ENCODE measurements at regions not wholly inside any gene's neighbourhood (a gene's known extent, or its start where the extent isn't known, plus 50 kb on each side); places are given as distances from the start of the nearest gene placed in this dataset.
A peak's percentile ranks its signal among the peaks of the same experiment; 100 is the strongest.

DNA sequence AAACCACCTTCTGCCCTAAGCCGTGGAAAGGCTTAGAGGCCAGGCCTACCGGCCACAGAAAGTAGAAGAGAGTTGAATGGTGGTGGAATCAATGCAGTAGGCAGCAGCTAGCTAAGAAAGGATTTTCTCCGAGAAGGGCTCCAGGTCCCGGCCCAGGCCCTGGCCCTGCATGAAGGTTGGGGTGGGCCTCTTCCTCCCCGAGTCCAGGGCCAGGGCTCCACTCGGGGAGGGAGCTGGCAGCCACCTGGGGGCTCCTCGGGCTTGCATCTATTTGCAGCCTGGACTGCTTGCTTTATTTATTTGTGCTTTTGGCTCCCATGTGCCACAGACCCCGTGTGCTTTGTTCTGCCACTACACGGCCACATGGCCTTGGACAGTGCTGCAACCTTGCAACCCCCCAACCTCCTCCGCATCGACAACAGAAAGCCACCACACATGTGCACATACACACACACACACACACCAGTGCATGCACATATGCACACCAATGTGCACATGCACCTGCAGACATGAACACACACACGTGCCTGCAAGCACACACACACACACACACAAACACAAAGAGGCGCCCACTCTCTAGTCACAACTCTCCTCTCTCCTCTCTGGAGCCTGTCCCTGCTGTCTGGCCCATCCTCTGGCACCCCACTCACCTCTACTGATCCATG, 96.4 kb upstream of the TNRC6C start:
- DNase-seq: no peak
- H3K4me3 ChIP-seq: no peak overlapping the region
- H3K9me3 ChIP-seq: no peaks in the 10 kb centered on the region
- no peaks in the 10 kb centered on the region for H3K27me3 ChIP-seq
- no peak overlapping the region for H3K27ac ChIP-seq
- intact Hi-C loops (cut with DNase I): no loop called here
- 67 to 79% (median 75%) methylated on average over 13 of the region's 13 CpGs for WGBS, 3 donors
- H3K36me3 ChIP-seq: no peaks in the 10 kb centered on the region
- no peak for TF ChIP-seq EP300 (IDR thresholded peaks at IDR 0.05)
- TF ChIP-seq POLR2A (IDR thresholded peaks at IDR 0.05): no peak
- TF ChIP-seq, protein P1, sequence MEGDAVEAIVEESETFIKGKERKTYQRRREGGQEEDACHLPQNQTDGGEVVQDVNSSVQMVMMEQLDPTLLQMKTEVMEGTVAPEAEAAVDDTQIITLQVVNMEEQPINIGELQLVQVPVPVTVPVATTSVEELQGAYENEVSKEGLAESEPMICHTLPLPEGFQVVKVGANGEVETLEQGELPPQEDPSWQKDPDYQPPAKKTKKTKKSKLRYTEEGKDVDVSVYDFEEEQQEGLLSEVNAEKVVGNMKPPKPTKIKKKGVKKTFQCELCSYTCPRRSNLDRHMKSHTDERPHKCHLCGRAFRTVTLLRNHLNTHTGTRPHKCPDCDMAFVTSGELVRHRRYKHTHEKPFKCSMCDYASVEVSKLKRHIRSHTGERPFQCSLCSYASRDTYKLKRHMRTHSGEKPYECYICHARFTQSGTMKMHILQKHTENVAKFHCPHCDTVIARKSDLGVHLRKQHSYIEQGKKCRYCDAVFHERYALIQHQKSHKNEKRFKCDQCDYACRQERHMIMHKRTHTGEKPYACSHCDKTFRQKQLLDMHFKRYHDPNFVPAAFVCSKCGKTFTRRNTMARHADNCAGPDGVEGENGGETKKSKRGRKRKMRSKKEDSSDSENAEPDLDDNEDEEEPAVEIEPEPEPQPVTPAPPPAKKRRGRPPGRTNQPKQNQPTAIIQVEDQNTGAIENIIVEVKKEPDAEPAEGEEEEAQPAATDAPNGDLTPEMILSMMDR (IDR thresholded peaks at IDR 0.05): no peak
- peaks cover 6% of the 10 kb centered on the region for H3K4me1 ChIP-seq (ENCODE audit: insufficient read depth)

DNA sequence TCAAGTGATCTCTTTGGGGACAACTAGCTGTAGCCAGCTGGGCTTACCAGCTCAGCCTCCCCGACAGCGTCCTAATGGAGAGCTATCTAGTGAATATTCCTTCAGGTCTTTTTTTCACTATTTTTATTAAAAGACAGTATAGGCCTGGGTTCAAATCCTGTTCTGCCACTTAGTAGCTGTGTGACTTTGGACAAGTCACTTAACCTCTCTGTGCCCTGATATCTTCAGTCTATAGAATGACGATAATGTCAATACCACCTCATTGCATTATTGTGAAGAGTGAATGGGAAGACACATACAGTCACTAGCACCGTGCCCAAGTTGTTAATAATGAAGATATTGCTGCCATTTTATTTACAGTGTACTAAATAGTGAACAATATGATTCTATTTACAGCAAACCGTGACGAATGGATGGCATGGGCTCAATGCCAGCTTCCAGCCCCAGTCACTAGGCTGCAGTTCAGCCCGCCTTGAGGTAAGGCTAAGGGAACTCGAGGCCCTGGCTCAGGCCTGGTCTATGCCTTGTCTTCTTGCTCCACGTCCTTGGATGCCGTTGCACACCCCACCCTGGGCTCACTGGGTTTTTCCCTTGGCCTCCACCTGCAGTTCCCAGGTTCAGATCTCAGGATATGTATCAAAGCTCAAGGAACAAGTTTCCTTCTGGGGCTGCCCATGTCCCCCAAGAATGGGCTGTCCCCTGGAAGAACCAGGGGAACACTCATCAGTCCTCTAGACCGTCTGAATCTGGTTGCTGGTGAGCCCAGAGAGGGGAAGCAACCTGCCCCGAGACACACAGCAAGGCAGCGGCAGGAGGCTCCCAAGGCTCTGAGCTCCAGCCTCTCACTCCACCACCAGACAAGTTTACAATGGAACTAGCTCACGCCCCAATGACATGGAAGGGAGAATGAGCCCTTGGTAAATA, 95.4 kb upstream of the TNRC6C start:
- no peak overlapping the region for H3K27ac ChIP-seq
- WGBS, 3 donors: 76% methylated on average over 14 of the region's 14 CpGs

DNA sequence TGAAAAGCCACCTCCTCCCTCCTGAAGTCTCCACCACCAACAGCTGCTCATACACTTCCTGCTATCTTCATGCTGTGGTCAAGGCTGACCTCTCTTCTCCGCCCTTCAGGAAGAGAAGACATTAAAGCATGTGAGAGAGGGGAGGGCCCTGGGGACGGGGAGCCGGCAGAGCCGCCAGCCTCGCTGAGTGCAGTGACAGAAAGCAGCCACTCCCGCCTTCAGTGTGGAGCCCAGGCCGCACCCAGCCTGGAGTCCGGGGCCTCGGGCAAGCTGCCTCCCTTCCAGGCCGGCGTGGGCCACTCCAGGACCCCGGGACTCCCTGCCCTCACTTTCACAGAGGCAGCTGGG, 94.7 kb upstream of the TNRC6C start:
- TF ChIP-seq, protein P1 (IDR thresholded peaks at IDR 0.05): no peak
- TF ChIP-seq EP300 (IDR thresholded peaks at IDR 0.05) (no peak), POLR2A (IDR thresholded peaks at IDR 0.05) (no peak)
- intact Hi-C loops (cut with DNase I): no loop called here
- peaks cover 6% of the 10 kb centered on the region for H3K4me1 ChIP-seq (ENCODE audit: insufficient read depth)
- no peaks in the 10 kb centered on the region for H3K36me3 ChIP-seq
- H3K9me3 ChIP-seq: no peaks in the 10 kb centered on the region
- no peaks in the 10 kb centered on the region for H3K27me3 ChIP-seq
- no peak overlapping the region for H3K27ac ChIP-seq
- 18 to 47% (median 40%) methylated on average over 12 of the region's 12 CpGs for WGBS, 3 donors
- H3K4me3 ChIP-seq: no peak overlapping the region
- DNase-seq: peak in 1 of 5 donors; percentile 36

More for the DNA sequence above, 95.4 kb upstream of the TNRC6C start:
- Histone ChIP-seq H3K9me3 (no peaks in the 10 kb centered on the region), H3K27me3 (no peaks in the 10 kb centered on the region), H3K36me3 (no peaks in the 10 kb centered on the region), H3K4me3 (no peak overlapping the region), H3K4me1 (ENCODE audit: insufficient read depth) (peaks cover 6% of the 10 kb centered on the region)
- TF ChIP-seq, protein P1 (IDR thresholded peaks at IDR 0.05): no peak
- no peak for TF ChIP-seq POLR2A (IDR thresholded peaks at IDR 0.05)
- no peak for TF ChIP-seq EP300 (IDR thresholded peaks at IDR 0.05)
- no peak for DNase-seq
- intact Hi-C loops (cut with DNase I): no loop called here

DNA sequence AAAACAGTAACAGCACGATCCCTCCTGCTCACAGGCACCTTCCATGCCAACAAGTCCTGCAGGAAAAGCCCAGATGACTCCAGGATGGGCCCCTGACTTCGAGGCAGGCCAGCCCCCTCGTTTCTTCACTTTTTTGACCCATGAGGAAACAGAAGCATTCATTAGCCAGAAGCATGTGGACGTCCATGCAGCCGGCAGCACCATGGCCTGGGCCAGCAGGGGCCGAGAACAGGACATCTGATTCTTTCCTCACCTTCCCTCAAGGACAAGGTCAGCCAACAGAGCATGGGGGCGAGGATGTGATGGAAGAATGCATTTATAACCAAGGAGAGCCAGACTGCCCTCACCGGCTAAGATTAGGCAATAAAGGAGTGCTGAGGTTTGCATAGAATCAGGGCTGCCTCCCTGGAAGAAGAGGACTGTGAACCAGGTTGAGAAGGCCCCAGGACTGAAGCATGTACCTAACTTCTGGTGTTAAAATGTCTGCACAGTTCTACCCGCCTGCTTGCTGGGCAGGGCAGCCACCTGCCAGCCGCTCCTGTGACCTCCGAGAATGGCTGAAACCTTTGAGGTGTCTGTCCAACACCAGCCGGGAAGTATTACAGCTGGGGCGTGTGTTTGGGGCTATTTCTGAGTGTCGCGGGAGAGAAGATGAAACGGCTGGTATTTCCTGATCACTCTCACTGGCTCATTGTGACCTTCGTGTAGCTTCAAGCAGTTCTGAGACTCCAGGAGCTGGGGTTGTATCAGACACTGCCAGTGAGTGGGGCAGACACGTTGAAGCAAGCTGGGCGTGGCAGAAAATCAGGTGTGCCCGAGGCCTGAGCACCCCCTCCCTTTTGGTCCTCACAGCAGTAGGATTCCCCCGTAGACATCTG, 94.0 kb upstream of the TNRC6C start:
- intact Hi-C loops (cut with DNase I): no loop called here
- WGBS, 3 donors: 38 to 49% (median 48%) methylated on average over 21 of the region's 21 CpGs
- Histone ChIP-seq H3K36me3 (no peaks in the 10 kb centered on the region), H3K4me1 (ENCODE audit: insufficient read depth) (peaks cover 6% of the 10 kb centered on the region), H3K4me3 (no peak overlapping the region), H3K27me3 (no peaks in the 10 kb centered on the region), H3K27ac (no peak overlapping the region), H3K9me3 (no peaks in the 10 kb centered on the region)
- DNase-seq: no peak
- no peak for TF ChIP-seq EP300 (IDR thresholded peaks at IDR 0.05)
- TF ChIP-seq, protein P1 (IDR thresholded peaks at IDR 0.05): no peak
- TF ChIP-seq POLR2A (IDR thresholded peaks at IDR 0.05): no peak
